ENCODE measurements at regions not wholly inside any gene's neighbourhood (a gene's known extent, or its start where the extent isn't known, plus 50 kb on each side); places are given as distances from the start of the nearest gene placed in this dataset.

GRCh38 chr11:113574586-113574985 lies 99.4 kb upstream of the DRD2 start:
- no peak for DNase-seq
- Histone ChIP-seq H3K36me3 (ENCODE audit: insufficient read depth in 1 of 2, low read depth in 1 of 2) (no peaks in the 10 kb centered on the region), H3K27ac (no peak overlapping the region), H3K27me3 (ENCODE audit: insufficient read depth in 3 of 3, low read length in 2 of 3) (no peaks in the 10 kb centered on the region), H3K4me3 (no peak overlapping the region), H3K4me1 (no peaks in the 10 kb centered on the region), H3K9me3 (no peaks in the 10 kb centered on the region)
- no peak for ATAC-seq
- intact Hi-C loops (cut with DNase I), result no loop called here
- WGBS, 3 donors, result 77 to 86% (median 80%) methylated on average over 2 of the region's 2 CpGs
- TF ChIP-seq CTCF (IDR thresholded peaks at IDR 0.05), result no peak

- H3K27ac ChIP-seq, result no peak overlapping the region
- H3K27me3 ChIP-seq (ENCODE audit: insufficient read depth in 3 of 3, low read length in 2 of 3), result no peaks in the 10 kb centered on the region
- DNase-seq, result no peak
- no peaks in the 10 kb centered on the region for H3K36me3 ChIP-seq (ENCODE audit: insufficient read depth in 1 of 2, low read depth in 1 of 2)
- TF ChIP-seq CTCF (IDR thresholded peaks at IDR 0.05), result no peak
- intact Hi-C loops (cut with DNase I), result no loop called here
- ATAC-seq, result no peak
- 84 to 91% (median 87%) methylated on average over 4 of the region's 4 CpGs for WGBS, 3 donors
- H3K4me3 ChIP-seq, result no peak overlapping the region
- no peaks in the 10 kb centered on the region for H3K9me3 ChIP-seq
- H3K4me1 ChIP-seq, result no peaks in the 10 kb centered on the region
Observed at GRCh38 chr11:113574171-113574570, 99.0 kb upstream of the DRD2 start.

- no peak for ATAC-seq
Observed at GRCh38 chr11:113572136-113572735, 97.0 kb upstream of the DRD2 start.

GRCh38 chr11:113571531-113571930 lies 96.3 kb upstream of the DRD2 start:
- Histone ChIP-seq H3K27ac (no peak overlapping the region), H3K4me3 (no peak overlapping the region), H3K27me3 (ENCODE audit: insufficient read depth in 3 of 3, low read length in 2 of 3) (no peaks in the 10 kb centered on the region), H3K4me1 (no peaks in the 10 kb centered on the region), H3K36me3 (ENCODE audit: insufficient read depth in 1 of 2, low read depth in 1 of 2) (no peaks in the 10 kb centered on the region), H3K9me3 (no peaks in the 10 kb centered on the region)
- TF ChIP-seq CTCF (IDR thresholded peaks at IDR 0.05), result no peak
- ATAC-seq, result no peak
- WGBS, 3 donors, result 63 to 65% (median 64%) methylated on average over 4 of the region's 4 CpGs
- intact Hi-C loops (cut with DNase I), result no loop called here
- no peak for DNase-seq

More at GRCh38 chr11:113572136-113572735, 97.0 kb upstream of the DRD2 start:
- H3K27me3 ChIP-seq (ENCODE audit: insufficient read depth in 3 of 3, low read length in 2 of 3), result no peaks in the 10 kb centered on the region
- no peaks in the 10 kb centered on the region for H3K4me1 ChIP-seq
- H3K36me3 ChIP-seq (ENCODE audit: insufficient read depth in 1 of 2, low read depth in 1 of 2), result no peaks in the 10 kb centered on the region
- intact Hi-C loops (cut with DNase I), result no loop called here
- WGBS, 3 donors, result 71 to 80% (median 77%) methylated on average over 4 of the region's 4 CpGs
- H3K27ac ChIP-seq, result no peak overlapping the region
- TF ChIP-seq CTCF (IDR thresholded peaks at IDR 0.05), result no peak
- H3K4me3 ChIP-seq, result no peak overlapping the region
- no peaks in the 10 kb centered on the region for H3K9me3 ChIP-seq
- DNase-seq, result no peak

GRCh38 chr11:113570906-113571305 lies 95.7 kb upstream of the DRD2 start:
- no peaks in the 10 kb centered on the region for H3K9me3 ChIP-seq
- H3K4me3 ChIP-seq, result no peak overlapping the region
- no peaks in the 10 kb centered on the region for H3K4me1 ChIP-seq
- no peak for TF ChIP-seq CTCF (IDR thresholded peaks at IDR 0.05)
- no peak for DNase-seq
- no peak for ATAC-seq
- no peaks in the 10 kb centered on the region for H3K27me3 ChIP-seq (ENCODE audit: insufficient read depth in 3 of 3, low read length in 2 of 3)
- H3K27ac ChIP-seq, result no peak overlapping the region
- H3K36me3 ChIP-seq (ENCODE audit: insufficient read depth in 1 of 2, low read depth in 1 of 2), result no peaks in the 10 kb centered on the region
- intact Hi-C loops (cut with DNase I), result no loop called here
